GM12878 (cell line): ENCODE measurements at regions not wholly inside any gene's neighbourhood (a gene's known extent, or its start where the extent isn't known, plus 50 kb on each side); places are given as distances from the start of the nearest gene placed in this dataset.

Experiments used
- ATAC-seq: fragments of 200-7000 bp; cut with Tn5 transposase; 3 replicates; pipeline ENCODE4 v1.9.1; 2020; ENCODE audit warnings: mild to moderate bottlenecking, moderate library complexity
- BruUV-seq: library from RNA; stranded (reverse); fragments of 400-500 nt; replicated peaks from 2 replicates; lab custom pipeline; 2021; lab: Mats Ljungman, UMichigan
- CTCF ChIA-PET: fragments of 300-600 bp; sonication (Branson Sonifier 250); formaldehyde crosslinking; extraction: SDS; loops from one replicate; lab custom pipeline; 2021; ENCODE audit warnings: inconsistent platforms; lab: Yijun Ruan, JAX
- POLR2A ChIA-PET: fragments of 350-600 bp; formaldehyde crosslinking; extraction: SDS; loops from one replicate; lab custom pipeline; 2021; ENCODE audit warnings: inconsistent platforms; lab: Charles Lee
- RAD21 ChIA-PET: fragments of 300-600 bp; sonication (Branson Sonifier 250); formaldehyde crosslinking; loops from one replicate; lab custom pipeline; 2023; ENCODE audit warnings: antibody characterized with exemption; ENCODE audit not compliant: unreplicated experiment; lab: Charles Lee
- SMC1A ChIA-PET: fragments of 300-600 bp; sonication (Branson Sonifier 250); formaldehyde crosslinking; loops from one replicate; lab custom pipeline; 2023; ENCODE audit not compliant: unreplicated experiment, uncharacterized antibody; lab: Charles Lee
- DNase-seq: peaks from one replicate; pipeline ENCODE4 v3.0.0-alpha.2; 2011; ENCODE audit warnings: low read depth, low spot score
- FAIRE-seq: peaks from 3 replicates; lab custom pipeline; 2011; peaks lifted over from hg19 to GRCh38; lab: Jason Lieb, UNC
- H2AFZ ChIP-seq: 2 replicates; pipeline ENCODE4 v1.6.0; 2011; ENCODE audit warnings: low read depth, low read length, control low read depth; ENCODE audit not compliant: control insufficient read depth
- H3K27ac ChIP-seq: 2 replicates; pipeline ENCODE4 v1.5.1; 2011; ENCODE audit warnings: control low read depth; ENCODE audit not compliant: control insufficient read depth, insufficient read depth
- H3K27me3 ChIP-seq, 2 experiments: replicated peaks in 1 of 2; 2 replicates each; pipeline versions ENCODE4 v1.6.0 to v1.6.1; 2011; ENCODE audit warnings: low read length in 1 of 2; ENCODE audit not compliant: control insufficient read depth in 2 of 2, insufficient read depth in 2 of 2
- H3K36me3 ChIP-seq, 2 experiments: 2 replicates each; pipeline ENCODE4 v1.5.1; 2011; ENCODE audit warnings: low read length in 1 of 2; ENCODE audit not compliant: control insufficient read depth in 2 of 2, insufficient read depth in 2 of 2
- H3K4me1 ChIP-seq: 2 replicates; pipeline ENCODE4 v1.6.1; 2011; ENCODE audit warnings: mild to moderate bottlenecking, low read length, moderate library complexity, mixed read lengths; ENCODE audit not compliant: control insufficient read depth, insufficient read depth
- H3K4me2 ChIP-seq: 2 replicates; pipeline ENCODE4 v1.6.0; 2011; ENCODE audit warnings: control low read depth; ENCODE audit not compliant: control insufficient read depth, insufficient read depth
- H3K4me3 ChIP-seq: fragments of 200-600 bp; sonication (generic); 2 replicates; pipeline ENCODE4 v1.5.1; 2016
- H3K79me2 ChIP-seq: 2 replicates; pipeline ENCODE4 v1.6.0; 2011; ENCODE audit warnings: low read length; ENCODE audit not compliant: control insufficient read depth, insufficient read depth
- H3K9ac ChIP-seq: 2 replicates; pipeline ENCODE4 v1.8.0; 2011; ENCODE audit warnings: low read length, control low read depth, mixed read lengths; ENCODE audit not compliant: control insufficient read depth, insufficient read depth
- H3K9me3 ChIP-seq: replicated peaks from 3 replicates; pipeline ENCODE4 v1.5.1; 2011; ENCODE audit warnings: mild to moderate bottlenecking, low read length; ENCODE audit not compliant: control insufficient read depth, insufficient read depth
- H4K20me1 ChIP-seq: 2 replicates; pipeline ENCODE4 v1.6.0; 2011; ENCODE audit not compliant: control insufficient read depth, insufficient read depth
- E2F4 ChIP-seq: IDR thresholded peaks from 2 replicates; pipeline ENCODE4 v1.6.1; 2012; ENCODE audit warnings: low read depth, low read length, improper control_type of control experiment
- E4F1 ChIP-seq: fragments of 450-650 bp; IDR thresholded peaks from 2 replicates; pipeline ENCODE4 v1.6.1; 2018; ENCODE audit warnings: borderline replicate concordance, mild to moderate bottlenecking; ENCODE audit not compliant: partially characterized antibody
- HDAC6 ChIP-seq: fragments of 200-600 bp; sonication (generic); IDR thresholded peaks from one replicate; pipeline ENCODE4 v1.8.0; 2017; ENCODE audit warnings: antibody characterized with exemption; ENCODE audit not compliant: unreplicated experiment
- IRF3 ChIP-seq: fragments of 450-650 bp; IDR thresholded peaks from 2 replicates; pipeline ENCODE4 v1.6.1; 2014; ENCODE audit warnings: mild to moderate bottlenecking
- ZNF24 ChIP-seq: fragments of 450-650 bp; IDR thresholded peaks from 2 replicates; pipeline ENCODE4 v1.6.1; 2017; ENCODE audit warnings: antibody characterized with exemption, mild to moderate bottlenecking
- ZNF274 ChIP-seq: IDR thresholded peaks from one replicate; pipeline ENCODE4 v1.8.0; 2011; ENCODE audit not compliant: insufficient read length, insufficient read depth
- ZNF622 ChIP-seq: fragments of 450-650 bp; IDR thresholded peaks from 2 replicates; pipeline ENCODE4 v1.6.1; 2017; ENCODE audit warnings: mild to moderate bottlenecking, inconsistent platforms
- WGBS: methylation state at CpG from one replicate; pipeline ENCODE4 v1.1.6; 2016; ENCODE audit warnings: low lambda C conversion rate; ENCODE audit not compliant: insufficient replicate concordance, insufficient coverage; ENCODE audit errors: missing lambda C conversion rate; 5-methylcytosine and 5-hydroxymethylcytosine counted together
- in situ Hi-C: fragments of 300-500 bp; cut with MboI; formaldehyde crosslinking; loops from 9 replicates; pipeline ENCODE4 v1.14.3; 2018; ENCODE audit warnings: mixed read lengths
- intact Hi-C: fragments of 100-400 bp; cut with micrococcal nuclease; formaldehyde crosslinking; loops from one replicate; pipeline ENCODE4 v1.14.2; 2022; ENCODE audit not compliant: unreplicated experiment
- TF ChIP-seq, protein P1 (sequence below): IDR thresholded peaks from 2 replicates; pipeline ENCODE4 v1.6.1; 2011; ENCODE audit warnings: borderline replicate concordance, low read depth, mild to moderate bottlenecking, moderate library complexity, low read length; ENCODE audit not compliant: insufficient read depth, poor library complexity, severe bottlenecking
- TF ChIP-seq, protein P2 (sequence below): fragments of 450-650 bp; IDR thresholded peaks from 2 replicates; pipeline ENCODE4 v1.6.1; 2017; ENCODE audit warnings: low read depth, mild to moderate bottlenecking, moderate library complexity

- no peaks in the 10 kb centered on the region for H3K4me1 ChIP-seq
- peaks cover 2 to 3% of the 10 kb centered on the region in 2 experiments; a peak in 2 of 4 replicates for H3K27me3 ChIP-seq
- no peak overlapping the region for H3K9ac ChIP-seq
- H3K4me2 ChIP-seq: no peak overlapping the region
- TF ChIP-seq E2F4: no peak
- no peak for TF ChIP-seq E4F1
- no peaks in the 10 kb centered on the region for H3K79me2 ChIP-seq
- ChIA-PET SMC1A (interaction anchor here (1.1 kb wide), 1 partner anchor 9 kb away, joined by 3 read pairs; no protein-coding TSS in a partner anchor), CTCF (no interaction called here), POLR2A (no interaction called here), RAD21 (no interaction called here)
- no peak overlapping the region for H2AFZ ChIP-seq
- H3K36me3 ChIP-seq: no peaks in the 10 kb centered on the region
- no peak overlapping the region for H3K4me3 ChIP-seq
- no TSS peak for BruUV-seq
- no peak overlapping the region for H3K27ac ChIP-seq
- no peaks in the 10 kb centered on the region for H4K20me1 ChIP-seq
- DNase-seq (no peak), FAIRE-seq (no peak), ATAC-seq (no peak)
- 13% methylated on average over 3 of the region's 3 CpGs for WGBS
- intact Hi-C loops (no loop called here), in situ Hi-C loops (no loop called here)
- H3K9me3 ChIP-seq: peaks cover 6% of the 10 kb centered on the region; the same call in 2 of the 3 replicates
Observed at GRCh38 chr20:51212816-51213215, 189.9 kb upstream of the KCNG1 start.

DNA sequence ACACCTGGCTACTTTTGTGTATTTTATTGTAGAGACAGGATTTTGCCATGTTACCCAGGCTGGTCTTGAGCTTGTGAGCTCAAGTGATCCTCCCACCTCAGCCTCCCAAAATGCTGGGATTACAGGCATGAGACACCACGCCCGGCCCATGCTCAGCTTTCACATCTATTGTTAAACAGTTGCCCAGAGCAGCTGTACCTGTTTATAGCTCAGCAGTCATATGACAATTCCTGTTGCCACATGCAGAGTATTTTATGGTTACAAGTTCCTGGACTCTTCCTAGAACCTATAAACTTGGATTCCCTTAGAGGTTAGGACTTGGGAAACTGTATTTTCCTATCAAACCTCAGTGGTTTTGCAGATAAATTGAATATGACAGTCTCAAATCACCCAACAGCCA, 188.3 kb upstream of the KCNG1 start:
- ChIA-PET CTCF (no interaction called here), RAD21 (no interaction called here), POLR2A (no interaction called here), SMC1A (no interaction called here)
- WGBS: 21% methylated on average over 2 of the region's 2 CpGs
- ATAC-seq (no peak), DNase-seq (no peak), FAIRE-seq (no peak)
- H3K4me3 ChIP-seq: no peak overlapping the region
- BruUV-seq: no TSS peak
- in situ Hi-C loops: no loop called here
- H3K27ac ChIP-seq: no peak overlapping the region
- H3K27me3 ChIP-seq: peaks cover 2 to 3% of the 10 kb centered on the region in 2 experiments; a peak in 2 of 4 replicates
- H3K4me2 ChIP-seq: no peak overlapping the region
- H3K36me3 ChIP-seq: no peaks in the 10 kb centered on the region
- no peak overlapping the region for H2AFZ ChIP-seq
- intact Hi-C loops: no loop called here
- no peaks in the 10 kb centered on the region for H3K4me1 ChIP-seq
- no peaks in the 10 kb centered on the region for H4K20me1 ChIP-seq
- no peaks in the 10 kb centered on the region for H3K79me2 ChIP-seq
- no peaks in the 10 kb centered on the region for H3K9me3 ChIP-seq
- H3K9ac ChIP-seq: no peak overlapping the region
- TF ChIP-seq IRF3 (no peak), ZNF24 (no peak), HDAC6 (no peak), ZNF274 (no peak), ZNF622 (no peak)
- TF ChIP-seq, protein P1, sequence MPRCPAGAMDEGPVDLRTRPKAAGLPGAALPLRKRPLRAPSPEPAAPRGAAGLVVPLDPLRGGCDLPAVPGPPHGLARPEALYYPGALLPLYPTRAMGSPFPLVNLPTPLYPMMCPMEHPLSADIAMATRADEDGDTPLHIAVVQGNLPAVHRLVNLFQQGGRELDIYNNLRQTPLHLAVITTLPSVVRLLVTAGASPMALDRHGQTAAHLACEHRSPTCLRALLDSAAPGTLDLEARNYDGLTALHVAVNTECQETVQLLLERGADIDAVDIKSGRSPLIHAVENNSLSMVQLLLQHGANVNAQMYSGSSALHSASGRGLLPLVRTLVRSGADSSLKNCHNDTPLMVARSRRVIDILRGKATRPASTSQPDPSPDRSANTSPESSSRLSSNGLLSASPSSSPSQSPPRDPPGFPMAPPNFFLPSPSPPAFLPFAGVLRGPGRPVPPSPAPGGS: no peak
- TF ChIP-seq, protein P2, sequence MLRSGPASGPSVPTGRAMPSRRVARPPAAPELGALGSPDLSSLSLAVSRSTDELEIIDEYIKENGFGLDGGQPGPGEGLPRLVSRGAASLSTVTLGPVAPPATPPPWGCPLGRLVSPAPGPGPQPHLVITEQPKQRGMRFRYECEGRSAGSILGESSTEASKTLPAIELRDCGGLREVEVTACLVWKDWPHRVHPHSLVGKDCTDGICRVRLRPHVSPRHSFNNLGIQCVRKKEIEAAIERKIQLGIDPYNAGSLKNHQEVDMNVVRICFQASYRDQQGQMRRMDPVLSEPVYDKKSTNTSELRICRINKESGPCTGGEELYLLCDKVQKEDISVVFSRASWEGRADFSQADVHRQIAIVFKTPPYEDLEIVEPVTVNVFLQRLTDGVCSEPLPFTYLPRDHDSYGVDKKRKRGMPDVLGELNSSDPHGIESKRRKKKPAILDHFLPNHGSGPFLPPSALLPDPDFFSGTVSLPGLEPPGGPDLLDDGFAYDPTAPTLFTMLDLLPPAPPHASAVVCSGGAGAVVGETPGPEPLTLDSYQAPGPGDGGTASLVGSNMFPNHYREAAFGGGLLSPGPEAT: no peak
